Right lobe of liver (tissue), 6 donors: ENCODE measurements at regions not wholly inside any gene's neighbourhood (a gene's known extent, or its start where the extent isn't known, plus 50 kb on each side); places are given as distances from the start of the nearest gene placed in this dataset.

Source experiments
- ATAC-seq, 4 donors: fragments of 200-7000 bp; cut with Tn5 transposase; one replicate each; pipeline ENCODE4 v1.9.1; 2020; ENCODE audit warnings: mild to moderate bottlenecking in 4 of 4, moderate library complexity in 4 of 4
- DNase-seq, 3 donors: peaks; one replicate each; pipeline ENCODE4 v3.0.0-alpha.2; 2020
- H3K27ac ChIP-seq, 3 donors: fragments of 200-600 bp; one replicate each; pipeline ENCODE4 v1.8.0; 2022
- H3K27me3 ChIP-seq, 2 donors: fragments of 200-600 bp; one replicate each; pipeline ENCODE4 v1.8.0; 2022
- H3K36me3 ChIP-seq, 4 donors: fragments of 200-600 bp; sonication (generic) in 1 of 4; one replicate each; pipeline versions ENCODE4 v1.5.1 to v1.8.0; 2017 to 2022; ENCODE audit warnings: control low read depth in 1 of 4
- H3K4me1 ChIP-seq, 4 donors: fragments of 200-600 bp; sonication (generic) in 1 of 4; one replicate each; pipeline versions ENCODE4 v1.5.1 to v1.8.0; 2017 to 2022; ENCODE audit warnings: control low read depth in 1 of 4
- H3K4me3 ChIP-seq, 3 donors: fragments of 200-600 bp; one replicate each; pipeline ENCODE4 v1.8.0; 2022
- H3K9me3 ChIP-seq, 4 donors: fragments of 200-600 bp; sonication (generic) in 1 of 4; one replicate each; pipeline versions ENCODE4 v1.5.1 to v1.8.0; 2017 to 2022; ENCODE audit warnings: control low read depth in 1 of 4
- POLR2A ChIP-seq: fragments of 450-650 bp; IDR thresholded peaks from one replicate; pipeline ENCODE4 v1.6.1; 2017; ENCODE audit warnings: antibody characterized with exemption, mild to moderate bottlenecking
- WGBS: methylation state at CpG from one replicate; pipeline ENCODE4 v1.1.6; 2018; ENCODE audit warnings: low coverage, low lambda C conversion rate; ENCODE audit not compliant: insufficient coverage; ENCODE audit errors: missing lambda C conversion rate; 5-methylcytosine and 5-hydroxymethylcytosine counted together
- intact Hi-C, 2 donors: fragments of 100-400 bp; cut with DNase I; formaldehyde crosslinking; loops; one replicate each; pipeline versions ENCODE4 v1.11.2 to v1.14.1; 2022
- TF ChIP-seq, protein P1 (sequence below), 4 donors: fragments of 200-600 bp in 3 of 4; fragments of 450-650 bp in 1 of 4; IDR thresholded peaks; one replicate each; pipeline versions ENCODE4 v1.5.1 to v1.8.0; 2016 to 2022; ENCODE audit warnings: antibody characterized with exemption in 4 of 4, mild to moderate bottlenecking in 2 of 4
- donor health status: DM: no; HTN: yes; CAD: no.
- donor health status: DM: no; HTN: no; CAD: no.
- donor health status: DM: no; HTN: no; CAD: no.
- donor health status: DM: no; HTN: yes; CAD: no.
- donor health status: DM: no; HTN: yes; CAD: no.

DNA sequence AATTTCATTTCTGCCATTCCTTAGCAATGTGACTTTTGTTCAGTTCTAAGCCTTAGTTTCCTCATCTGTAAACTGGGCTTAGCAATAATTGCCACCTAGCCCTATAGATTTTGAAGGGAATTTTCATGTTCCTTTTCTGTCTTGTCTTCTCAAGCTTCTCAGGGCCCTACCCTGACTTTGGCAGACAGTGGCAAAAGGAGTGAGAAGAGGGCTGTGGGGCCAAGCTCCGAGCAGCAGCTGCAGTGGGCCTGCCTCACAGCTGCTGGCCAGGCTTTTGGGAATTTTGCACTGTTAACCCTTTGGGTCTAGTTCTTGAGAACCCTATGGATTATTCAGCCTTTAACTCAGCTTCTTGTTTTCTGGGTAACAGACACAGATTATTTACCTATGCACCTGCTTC is 67.6 kb upstream of the IGSF1 start:
- intact Hi-C loops, result no loop called here
- no peaks in the 10 kb centered on the region for H3K4me1 ChIP-seq

DNA sequence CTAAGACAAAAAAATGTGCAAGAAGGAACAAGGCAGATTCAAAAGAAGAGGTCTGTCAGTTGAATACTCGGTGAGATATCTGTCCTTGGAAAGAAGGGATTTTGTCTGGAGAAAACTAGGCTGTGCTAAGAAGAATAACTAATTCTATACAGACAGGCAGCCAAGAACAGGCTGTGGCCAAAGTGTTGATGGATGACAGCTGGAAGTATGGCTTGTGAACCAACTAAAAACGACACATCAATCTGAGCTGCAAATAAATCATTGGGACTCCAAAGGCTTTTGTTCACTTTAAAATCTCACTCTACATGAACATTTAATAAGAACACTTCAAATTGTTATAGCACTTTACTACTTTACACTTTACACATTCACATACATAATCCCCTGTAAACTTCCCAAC is 70.5 kb upstream of the IGSF1 start:
- Histone ChIP-seq H3K4me1 (no peaks in the 10 kb centered on the region), H3K27me3 (no peaks in the 10 kb centered on the region), H3K27ac (no peak overlapping the region), H3K36me3 (no peaks in the 10 kb centered on the region), H3K9me3 (no peaks in the 10 kb centered on the region), H3K4me3 (no peak overlapping the region)
- WGBS, result 37% methylated on average over 2 of the region's 2 CpGs
- DNase-seq, result no peak
- intact Hi-C loops, result no loop called here
- TF ChIP-seq POLR2A, result no peak
- TF ChIP-seq, protein P1, sequence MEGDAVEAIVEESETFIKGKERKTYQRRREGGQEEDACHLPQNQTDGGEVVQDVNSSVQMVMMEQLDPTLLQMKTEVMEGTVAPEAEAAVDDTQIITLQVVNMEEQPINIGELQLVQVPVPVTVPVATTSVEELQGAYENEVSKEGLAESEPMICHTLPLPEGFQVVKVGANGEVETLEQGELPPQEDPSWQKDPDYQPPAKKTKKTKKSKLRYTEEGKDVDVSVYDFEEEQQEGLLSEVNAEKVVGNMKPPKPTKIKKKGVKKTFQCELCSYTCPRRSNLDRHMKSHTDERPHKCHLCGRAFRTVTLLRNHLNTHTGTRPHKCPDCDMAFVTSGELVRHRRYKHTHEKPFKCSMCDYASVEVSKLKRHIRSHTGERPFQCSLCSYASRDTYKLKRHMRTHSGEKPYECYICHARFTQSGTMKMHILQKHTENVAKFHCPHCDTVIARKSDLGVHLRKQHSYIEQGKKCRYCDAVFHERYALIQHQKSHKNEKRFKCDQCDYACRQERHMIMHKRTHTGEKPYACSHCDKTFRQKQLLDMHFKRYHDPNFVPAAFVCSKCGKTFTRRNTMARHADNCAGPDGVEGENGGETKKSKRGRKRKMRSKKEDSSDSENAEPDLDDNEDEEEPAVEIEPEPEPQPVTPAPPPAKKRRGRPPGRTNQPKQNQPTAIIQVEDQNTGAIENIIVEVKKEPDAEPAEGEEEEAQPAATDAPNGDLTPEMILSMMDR (IDR thresholded peaks at IDR 0.05), result no peak
- ATAC-seq, result no peak

More for the DNA sequence above, 67.6 kb upstream of the IGSF1 start:
- TF ChIP-seq POLR2A, result no peak
- TF ChIP-seq, protein P1 (IDR thresholded peaks at IDR 0.05), result no peak
- no peak overlapping the region for H3K27ac ChIP-seq
- no peaks in the 10 kb centered on the region for H3K36me3 ChIP-seq
- ATAC-seq (no peak), DNase-seq (no peak)
- no peaks in the 10 kb centered on the region for H3K9me3 ChIP-seq
- 50% methylated on average over 1 of the region's 1 CpG for WGBS
- H3K27me3 ChIP-seq, result no peaks in the 10 kb centered on the region
- no peak overlapping the region for H3K4me3 ChIP-seq

DNA sequence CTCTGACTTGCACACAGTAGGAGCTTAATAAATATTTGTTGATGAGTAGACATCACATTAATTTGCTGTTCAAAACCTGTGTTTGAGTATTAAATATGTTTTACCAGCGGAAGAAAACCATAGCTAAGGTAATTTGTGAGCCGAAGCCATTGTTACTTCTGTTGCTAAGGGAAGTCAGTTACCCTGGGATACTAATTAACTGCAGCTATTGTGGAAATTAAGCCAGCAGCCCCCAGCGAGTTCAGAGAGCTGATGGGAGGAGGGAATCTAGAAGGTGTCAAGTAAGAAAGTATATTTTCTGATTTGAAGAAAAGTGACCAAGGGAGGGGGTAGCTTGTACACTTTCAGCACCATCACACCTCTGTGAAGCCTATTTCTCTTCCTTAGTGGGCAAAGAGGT is 76.7 kb upstream of the IGSF1 start:
- Histone ChIP-seq H3K27ac (no peak overlapping the region), H3K4me1 (no peaks in the 10 kb centered on the region), H3K4me3 (no peak overlapping the region), H3K36me3 (no peaks in the 10 kb centered on the region), H3K27me3 (no peaks in the 10 kb centered on the region), H3K9me3 (no peaks in the 10 kb centered on the region)
- TF ChIP-seq POLR2A, result no peak
- TF ChIP-seq, protein P1 (IDR thresholded peaks at IDR 0.05), result no peak
- DNase-seq (no peak), ATAC-seq (no peak)
- intact Hi-C loops, result no loop called here
- WGBS, result 40% methylated on average over 3 of the region's 3 CpGs

DNA sequence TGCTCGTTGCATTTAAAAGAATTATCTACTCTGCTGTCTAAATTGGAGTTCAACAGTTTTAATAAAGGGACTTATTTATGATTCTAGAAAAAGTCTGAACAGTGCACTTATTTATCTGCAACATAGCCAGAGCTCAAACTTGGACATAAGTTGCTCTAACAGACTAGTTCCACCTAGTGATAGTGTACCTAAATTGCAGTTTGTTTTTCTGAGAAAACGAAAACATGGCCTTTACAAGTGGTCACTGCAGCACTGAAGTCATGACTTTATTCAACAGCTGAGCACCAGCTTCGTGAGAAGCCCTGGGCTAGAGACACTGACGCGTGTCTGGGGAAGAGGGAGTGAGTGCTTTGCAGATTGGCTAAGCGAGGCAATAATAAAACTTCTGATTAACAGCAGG is 77.3 kb upstream of the IGSF1 start:
- Histone ChIP-seq H3K36me3 (no peaks in the 10 kb centered on the region), H3K27me3 (no peaks in the 10 kb centered on the region), H3K27ac (no peak overlapping the region), H3K4me1 (no peaks in the 10 kb centered on the region), H3K9me3 (no peaks in the 10 kb centered on the region), H3K4me3 (no peak overlapping the region)
- WGBS, result 15% methylated on average over 6 of the region's 6 CpGs
- DNase-seq, result no peak
- intact Hi-C loops, result no loop called here
- ATAC-seq, result peak in 3 of 4 donors; percentile 60 to 75 (median 64)
- no peak for TF ChIP-seq POLR2A
- TF ChIP-seq, protein P1 (IDR thresholded peaks at IDR 0.05), result peak; percentile 19 to 39 (median 28)

DNA sequence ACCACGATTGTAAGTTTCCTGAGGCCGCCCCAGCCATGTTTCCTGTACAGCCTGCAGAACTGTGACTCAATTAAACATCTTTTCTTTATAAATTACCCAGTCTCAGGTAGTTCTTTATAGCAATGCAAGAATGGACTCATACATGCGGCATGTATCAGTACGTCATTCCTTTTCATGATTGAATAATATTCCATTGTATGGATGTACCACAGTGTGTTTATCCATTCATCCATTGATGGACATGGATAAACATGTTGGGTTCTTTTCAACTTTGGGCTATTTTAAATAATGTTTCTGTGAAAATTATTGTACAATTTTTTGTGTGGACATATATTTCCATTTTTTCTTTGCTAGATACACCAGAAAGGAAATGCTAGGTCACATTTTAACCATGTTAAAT is 99.2 kb upstream of the IGSF1 start:
- 85% methylated on average over 4 of the region's 4 CpGs for WGBS
- intact Hi-C loops, result no loop called here
- ATAC-seq (no peak), DNase-seq (no peak)
- H3K4me1 ChIP-seq, result no peaks in the 10 kb centered on the region
- no peaks in the 10 kb centered on the region for H3K36me3 ChIP-seq
- TF ChIP-seq, protein P1 (IDR thresholded peaks at IDR 0.05), result no peak
- TF ChIP-seq POLR2A, result no peak
- no peaks in the 10 kb centered on the region for H3K9me3 ChIP-seq
- no peak overlapping the region for H3K27ac ChIP-seq
- no peaks in the 10 kb centered on the region for H3K27me3 ChIP-seq
- no peak overlapping the region for H3K4me3 ChIP-seq
